Gastrocnemius medialis (tissue), 4 donors: ENCODE measurements at regions not wholly inside any gene's neighbourhood (a gene's known extent, or its start where the extent isn't known, plus 50 kb on each side); places are given as distances from the start of the nearest gene placed in this dataset.

Experiments used
- CTCF ChIP-seq, 5 experiments: fragments of 450-650 bp in 3 of 5; fragments of 200-600 bp in 2 of 5; sonication (generic) in 2 of 5; IDR thresholded peaks in 4 of 5; conservative IDR thresholded peaks in 1 of 5; 1 replicate in 4 of 5; 2 replicates in 1 of 5; pipeline ENCODE4 v1.5.1; 2016 to 2019; ENCODE audit warnings: antibody characterized with exemption in 5 of 5, mild to moderate bottlenecking in 3 of 5, moderate library complexity in 3 of 5
- POLR2A ChIP-seq, 2 donors: fragments of 450-650 bp; IDR thresholded peaks; one replicate each; pipeline ENCODE4 v1.6.1; 2017; ENCODE audit warnings: antibody characterized with exemption in 2 of 2, mild to moderate bottlenecking in 2 of 2, moderate library complexity in 2 of 2

DNA sequence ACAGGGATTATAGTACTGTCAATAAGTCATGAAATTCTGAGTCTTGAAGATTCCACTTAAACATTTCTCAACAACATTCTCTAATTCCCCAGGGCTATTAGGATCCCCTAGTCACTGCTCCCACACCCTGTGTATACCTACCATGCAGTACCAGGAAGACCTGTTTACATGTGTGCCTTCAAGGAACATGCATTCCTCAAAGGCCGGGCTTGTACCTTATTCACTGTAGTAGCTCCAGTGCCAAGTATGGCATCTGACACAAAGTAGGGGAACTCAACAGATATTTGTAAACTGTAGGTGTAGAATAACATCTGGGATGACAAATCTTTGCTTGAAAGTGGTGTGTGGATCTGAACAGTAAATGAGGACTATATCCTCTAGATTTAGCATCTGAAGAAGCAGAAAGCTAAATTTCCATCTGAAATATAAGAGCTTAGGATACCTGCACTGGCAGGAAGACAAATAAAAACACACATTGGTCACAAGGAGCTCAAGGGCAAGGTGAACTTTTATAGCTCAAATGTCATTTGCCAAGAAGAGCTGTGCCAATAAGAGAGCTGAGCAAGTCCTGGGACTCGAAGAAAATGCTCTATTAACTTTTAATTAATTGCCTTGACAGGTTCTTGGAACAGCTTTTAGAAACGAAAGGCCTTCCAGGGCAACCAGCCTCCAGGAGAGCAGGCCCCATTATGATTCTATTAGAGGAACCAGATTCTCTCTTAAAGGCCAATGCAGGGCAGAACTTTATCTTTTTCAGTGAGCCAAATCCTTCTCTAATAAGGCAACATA is 52.3 kb upstream of the MYOT start:
- TF ChIP-seq POLR2A (IDR thresholded peaks at IDR 0.05) (no peak), CTCF (IDR thresholded peaks at IDR 0.05 in 4 of 5, conservative IDR thresholded peaks at IDR 0.05 in 1 of 5) (no peak)
